ENCODE measurements at regions not wholly inside any gene's neighbourhood (a gene's known extent, or its start where the extent isn't known, plus 50 kb on each side); places are given as distances from the start of the nearest gene placed in this dataset.

DNA sequence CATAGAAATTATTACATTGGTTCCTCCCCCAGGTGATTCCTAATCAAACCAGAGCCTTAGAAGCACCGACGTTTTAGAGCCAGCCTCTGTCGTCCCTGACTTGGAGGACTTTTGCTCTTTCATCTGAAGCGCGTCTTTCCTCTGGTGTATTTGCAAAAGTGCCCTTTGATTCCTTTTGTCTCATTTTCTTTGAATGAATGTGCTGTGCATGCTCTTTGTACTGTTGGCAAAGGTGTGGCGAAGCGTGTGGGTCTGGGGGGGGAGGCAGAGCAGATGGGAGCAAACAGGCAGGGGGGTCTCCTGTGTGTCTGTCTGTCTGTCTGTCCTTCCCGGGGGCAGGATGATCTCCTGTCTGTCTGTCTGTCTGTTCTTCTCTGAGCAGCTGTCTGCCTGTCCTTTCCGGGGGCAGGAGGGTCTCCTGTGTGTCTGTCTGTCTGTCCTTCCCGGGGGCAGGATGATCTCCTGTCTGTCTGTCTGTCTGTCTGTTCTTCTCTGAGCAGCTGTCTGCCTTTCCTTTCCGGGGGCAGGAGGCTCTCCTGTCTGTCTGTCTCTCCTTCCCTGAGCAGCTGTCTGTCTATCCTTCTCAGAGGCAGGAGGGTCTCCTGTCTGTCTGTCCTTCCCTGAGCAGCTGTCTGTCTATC is 205.5 kb upstream of the MYT1L start:
- no peak for TF ChIP-seq POLR2A (IDR thresholded peaks at IDR 0.05)
- TF ChIP-seq, protein P1, sequence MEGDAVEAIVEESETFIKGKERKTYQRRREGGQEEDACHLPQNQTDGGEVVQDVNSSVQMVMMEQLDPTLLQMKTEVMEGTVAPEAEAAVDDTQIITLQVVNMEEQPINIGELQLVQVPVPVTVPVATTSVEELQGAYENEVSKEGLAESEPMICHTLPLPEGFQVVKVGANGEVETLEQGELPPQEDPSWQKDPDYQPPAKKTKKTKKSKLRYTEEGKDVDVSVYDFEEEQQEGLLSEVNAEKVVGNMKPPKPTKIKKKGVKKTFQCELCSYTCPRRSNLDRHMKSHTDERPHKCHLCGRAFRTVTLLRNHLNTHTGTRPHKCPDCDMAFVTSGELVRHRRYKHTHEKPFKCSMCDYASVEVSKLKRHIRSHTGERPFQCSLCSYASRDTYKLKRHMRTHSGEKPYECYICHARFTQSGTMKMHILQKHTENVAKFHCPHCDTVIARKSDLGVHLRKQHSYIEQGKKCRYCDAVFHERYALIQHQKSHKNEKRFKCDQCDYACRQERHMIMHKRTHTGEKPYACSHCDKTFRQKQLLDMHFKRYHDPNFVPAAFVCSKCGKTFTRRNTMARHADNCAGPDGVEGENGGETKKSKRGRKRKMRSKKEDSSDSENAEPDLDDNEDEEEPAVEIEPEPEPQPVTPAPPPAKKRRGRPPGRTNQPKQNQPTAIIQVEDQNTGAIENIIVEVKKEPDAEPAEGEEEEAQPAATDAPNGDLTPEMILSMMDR (IDR thresholded peaks at IDR 0.05), result no peak
